HepG2 (cell line): ENCODE measurements at regions not wholly inside any gene's neighbourhood (a gene's known extent, or its start where the extent isn't known, plus 50 kb on each side); places are given as distances from the start of the nearest gene placed in this dataset.

Experiments used
- EZH2 ChIP-seq: conservative IDR thresholded peaks from 2 replicates; pipeline ENCODE4 v1.6.1; 2012; ENCODE audit warnings: mild to moderate bottlenecking, low read depth, low read length, moderate library complexity
- MIXL1 ChIP-seq: IDR thresholded peaks from 2 replicates; pipeline ENCODE4 v1.6.1; 2016
- MLLT10 ChIP-seq: sonication (generic); formaldehyde crosslinking; IDR thresholded peaks from 2 replicates; pipeline ENCODE4 v1.4.0; 2020; ENCODE audit warnings: missing genetic modification reagents
- RXRB ChIP-seq: IDR thresholded peaks from 2 replicates; pipeline ENCODE4 v1.6.1; 2016; ENCODE audit warnings: borderline replicate concordance, missing genetic modification reagents, missing compliant biosample characterization
- TCF12 ChIP-seq, 2 experiments: fragments of 450-650 bp in 1 of 2; sonication (generic) in 1 of 2; formaldehyde crosslinking in 1 of 2; IDR thresholded peaks; 2 replicates each; pipeline versions ENCODE4 v1.6.1 to v1.8.0; 2017 to 2022; ENCODE audit warnings: antibody characterized with exemption in 1 of 2, mild to moderate bottlenecking in 1 of 2, missing genetic modification reagents in 1 of 2, moderate library complexity in 1 of 2
- ZNF510 ChIP-seq: sonication (generic); formaldehyde crosslinking; IDR thresholded peaks from 2 replicates; pipeline ENCODE4 v1.4.0; 2020; ENCODE audit warnings: low read depth, mild to moderate bottlenecking, missing genetic modification reagents
- ZNF644 ChIP-seq: IDR thresholded peaks from 2 replicates; pipeline ENCODE4 v1.6.1; 2016; ENCODE audit warnings: low read depth
- TF ChIP-seq, protein P1 (sequence below): sonication (generic); formaldehyde crosslinking; IDR thresholded peaks from 2 replicates; pipeline ENCODE4 v1.4.0; 2020; ENCODE audit warnings: missing genetic modification reagents
- TF ChIP-seq, protein P2 (sequence below): IDR thresholded peaks from 2 replicates; pipeline ENCODE4 v1.6.1; 2016

DNA sequence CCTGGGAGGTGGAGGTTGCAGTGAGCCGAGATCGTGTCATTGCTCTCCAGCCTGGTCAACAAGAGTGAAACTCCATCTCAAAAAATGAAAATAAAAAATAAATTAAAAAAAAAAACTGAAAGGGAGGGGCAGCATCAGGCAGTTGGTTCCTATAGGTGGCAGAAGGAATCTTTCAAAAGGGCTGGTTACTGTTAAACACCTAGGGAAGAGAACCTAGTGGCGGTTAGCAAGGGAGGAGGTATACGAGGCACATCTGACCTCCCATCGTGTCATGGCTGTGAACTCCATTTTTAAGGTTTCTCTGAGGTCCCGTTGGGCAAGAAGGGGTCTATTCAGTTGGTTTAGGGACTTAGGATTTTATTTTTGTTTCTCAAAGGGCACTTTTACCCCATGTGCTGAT is 150.1 kb downstream of the SLC7A11 start:
- TF ChIP-seq MIXL1 (no peak), EZH2 (no peak), MLLT10 (CRISPR knock-in tag) (no peak), ZNF644 (CRISPR knock-in tag) (no peak), TCF12 (IDR thresholded peaks at IDR 0.05) (no peak), TCF12 (CRISPR knock-in tag; IDR thresholded peaks at IDR 0.05) (no peak), RXRB (CRISPR knock-in tag) (no peak), ZNF510 (CRISPR knock-in tag) (no peak)
- TF ChIP-seq, protein P1, sequence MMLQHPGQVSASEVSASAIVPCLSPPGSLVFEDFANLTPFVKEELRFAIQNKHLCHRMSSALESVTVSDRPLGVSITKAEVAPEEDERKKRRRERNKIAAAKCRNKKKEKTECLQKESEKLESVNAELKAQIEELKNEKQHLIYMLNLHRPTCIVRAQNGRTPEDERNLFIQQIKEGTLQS, result no peak
- TF ChIP-seq, protein P2, sequence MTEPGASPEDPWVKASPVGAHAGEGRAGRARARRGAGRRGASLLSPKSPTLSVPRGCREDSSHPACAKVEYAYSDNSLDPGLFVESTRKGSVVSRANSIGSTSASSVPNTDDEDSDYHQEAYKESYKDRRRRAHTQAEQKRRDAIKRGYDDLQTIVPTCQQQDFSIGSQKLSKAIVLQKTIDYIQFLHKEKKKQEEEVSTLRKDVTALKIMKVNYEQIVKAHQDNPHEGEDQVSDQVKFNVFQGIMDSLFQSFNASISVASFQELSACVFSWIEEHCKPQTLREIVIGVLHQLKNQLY, result no peak
